Endothelial cell of umbilical vein (primary cell): ENCODE measurements at regions not wholly inside any gene's neighbourhood (a gene's known extent, or its start where the extent isn't known, plus 50 kb on each side); places are given as distances from the start of the nearest gene placed in this dataset.

Experiments
- BruUV-seq: library from RNA; stranded (reverse); fragments of 400-500 nt; replicated peaks from 2 replicates; lab custom pipeline; 2021; lab: Mats Ljungman, UMichigan
- CTCF ChIA-PET: fragments of 300-600, 350-600 bp; sonication (Branson Sonifier 250); formaldehyde crosslinking; loops from one replicate; lab custom pipeline; 2021; ENCODE audit warnings: antibody characterized with exemption, inconsistent platforms; lab: Charles Lee
- POLR2A ChIA-PET: fragments of 300-600, 350-600 bp; sonication (Branson Sonifier 250); formaldehyde crosslinking; loops from one replicate; lab custom pipeline; 2021; ENCODE audit warnings: antibody characterized with exemption, inconsistent platforms; lab: Charles Lee
- DNase-seq: peaks from one replicate; pipeline ENCODE4 v3.0.0-alpha.2; 2011; ENCODE audit warnings: low read depth, low spot score
- FAIRE-seq: peaks from 2 replicates; lab custom pipeline; 2011; peaks lifted over from hg19 to GRCh38; lab: Jason Lieb, UNC
- H2AFZ ChIP-seq: 2 replicates; pipeline ENCODE4 v1.6.0; 2012; ENCODE audit warnings: low read depth, low read length, control low read depth, inconsistent platforms
- H3K27ac ChIP-seq: 2 replicates; pipeline ENCODE4 v1.5.1; 2011; ENCODE audit warnings: low read depth, mild to moderate bottlenecking, control low read depth, low read length, moderate library complexity; ENCODE audit not compliant: insufficient read depth
- H3K27me3 ChIP-seq, 2 experiments: 2 replicates each; pipeline versions ENCODE4 v1.6.0 to v1.6.1; 2011; ENCODE audit warnings: low read length in 2 of 2, mixed read lengths in 1 of 2; ENCODE audit not compliant: control insufficient read depth in 2 of 2, insufficient read depth in 2 of 2
- H3K36me3 ChIP-seq, 2 experiments: 2 replicates in 1 of 2; 3 replicates in 1 of 2; pipeline ENCODE4 v1.5.1; 2011; ENCODE audit warnings: low read length in 2 of 2, mild to moderate bottlenecking in 1 of 2, moderate library complexity in 1 of 2; ENCODE audit not compliant: control insufficient read depth in 2 of 2, insufficient read depth in 2 of 2; ENCODE audit errors: extremely low read depth in 1 of 2
- H3K4me1 ChIP-seq: 3 replicates; pipeline ENCODE4 v1.5.1; 2011; ENCODE audit warnings: mild to moderate bottlenecking, low read length; ENCODE audit not compliant: control insufficient read depth, insufficient read depth; ENCODE audit errors: extremely low read depth
- H3K4me2 ChIP-seq: 2 replicates; pipeline ENCODE4 v1.6.1; 2011; ENCODE audit warnings: low read length, control low read depth, mixed read lengths; ENCODE audit not compliant: insufficient read depth
- H3K4me3 ChIP-seq, 3 experiments: fragments of 200-600 bp in 1 of 3; sonication (generic), shearing (Covaris generic) in 1 of 3; replicated peaks in 1 of 3; 2 replicates each; pipeline ENCODE4 v1.5.1; 2011 to 2016; ENCODE audit warnings: control low read depth in 3 of 3, low read length in 3 of 3, mild to moderate bottlenecking in 2 of 3, inconsistent platforms in 1 of 3, low read depth in 1 of 3, moderate library complexity in 1 of 3; ENCODE audit not compliant: insufficient read depth in 1 of 3
- H3K79me2 ChIP-seq: 2 replicates; pipeline ENCODE4 v1.6.0; 2012; ENCODE audit warnings: low read length, inconsistent platforms; ENCODE audit not compliant: control insufficient read depth, insufficient read depth
- H3K9ac ChIP-seq: replicated peaks from 2 replicates; pipeline ENCODE3; 2011; ENCODE audit warnings: low read length, control low read depth; ENCODE audit not compliant: insufficient read depth; ENCODE audit errors: extremely low read depth
- H3K9me1 ChIP-seq: replicated peaks from 3 replicates; pipeline ENCODE4 v1.6.0; 2011; ENCODE audit warnings: mild to moderate bottlenecking, low read length; ENCODE audit not compliant: control insufficient read depth, insufficient read depth; ENCODE audit errors: extremely low read depth
- H3K9me3 ChIP-seq: replicated peaks from 2 replicates; pipeline ENCODE4 v1.5.1; 2012; ENCODE audit warnings: low read length, inconsistent platforms; ENCODE audit not compliant: control insufficient read depth, insufficient read depth
- H4K20me1 ChIP-seq: replicated peaks from 2 replicates; pipeline ENCODE3; 2011; ENCODE audit warnings: mild to moderate bottlenecking, low read length; ENCODE audit not compliant: control insufficient read depth, insufficient read depth; ENCODE audit errors: extremely low read depth
- CTCF ChIP-seq, 2 donors: IDR thresholded peaks; 1 replicate in 1 of 2; 2 replicates in 1 of 2; pipeline ENCODE4 v1.5.1; 2011; ENCODE audit warnings: low read length in 2 of 2, mild to moderate bottlenecking in 2 of 2, moderate library complexity in 2 of 2, control low read depth in 1 of 2, inconsistent platforms in 1 of 2, low read depth in 1 of 2; ENCODE audit not compliant: insufficient read depth in 1 of 2; ENCODE audit errors: extremely low read depth in 1 of 2
- EZH2 ChIP-seq: IDR thresholded peaks from 2 replicates; pipeline ENCODE4 v1.6.1; 2012; ENCODE audit warnings: borderline replicate concordance, low read depth, mild to moderate bottlenecking, moderate library complexity, low read length, inconsistent platforms; ENCODE audit not compliant: severe bottlenecking
- FOS ChIP-seq: IDR thresholded peaks from 2 replicates; pipeline ENCODE4 v1.6.1; 2011; ENCODE audit warnings: mild to moderate bottlenecking, low read length, moderate library complexity, borderline replicate concordance; ENCODE audit not compliant: insufficient read depth
- GATA2 ChIP-seq: IDR thresholded peaks from 2 replicates; pipeline ENCODE4 v1.7.0; 2011; ENCODE audit warnings: low read depth, mild to moderate bottlenecking, moderate library complexity, mixed read lengths, low read length; ENCODE audit not compliant: insufficient read length, insufficient read depth
- JUN ChIP-seq: IDR thresholded peaks from 2 replicates; pipeline ENCODE4 v1.6.1; 2011; ENCODE audit warnings: borderline replicate concordance, low read depth; ENCODE audit not compliant: insufficient read length, insufficient read depth
- MAX ChIP-seq: IDR thresholded peaks from 2 replicates; pipeline ENCODE4 v1.6.1; 2011; ENCODE audit not compliant: insufficient read depth, insufficient read length
- MYC ChIP-seq: IDR thresholded peaks from one replicate; pipeline ENCODE4 v1.6.1; 2011; ENCODE audit warnings: mild to moderate bottlenecking, low read depth, low read length
- POLR2A ChIP-seq: IDR thresholded peaks from 2 replicates; pipeline ENCODE4 v1.6.1; 2012; ENCODE audit warnings: low read depth, mild to moderate bottlenecking, control low read depth, low read length
- POLR2AphosphoS5 ChIP-seq: IDR thresholded peaks from 2 replicates; pipeline ENCODE4 v1.6.1; 2012; ENCODE audit warnings: low read depth, mild to moderate bottlenecking, control low read depth, low read length, moderate library complexity; ENCODE audit not compliant: insufficient read depth
- dilution Hi-C: fragments of 300-500 bp; cut with MboI; formaldehyde crosslinking; loops from one replicate; pipeline ENCODE4 v1.15.0; 2019; ENCODE audit warnings: low sequenced_read_pairs; ENCODE audit not compliant: extremely low pct_ligation_motif_present
- intact Hi-C: fragments of 100-400 bp; cut with micrococcal nuclease; formaldehyde crosslinking; loops from one replicate; pipeline ENCODE4 v1.10.0; 2022

- Histone ChIP-seq H3K4me2 (no peak overlapping the region), H3K36me3 (no peaks in the 10 kb centered on the region), H3K79me2 (no peaks in the 10 kb centered on the region), H3K9me1 (no peaks in the 10 kb centered on the region), H3K9ac (no peak overlapping the region), H3K27me3 (no peaks in the 10 kb centered on the region), H4K20me1 (no peaks in the 10 kb centered on the region), H3K4me1 (no peaks in the 10 kb centered on the region), H3K4me3 (no peak overlapping the region), H2AFZ (no peak overlapping the region), H3K27ac (no peak overlapping the region), H3K9me3 (no peaks in the 10 kb centered on the region)
- FAIRE-seq (no peak), DNase-seq (no peak)
- no TSS peak for BruUV-seq
- intact Hi-C loops (no loop called here), dilution Hi-C loops (no loop called here)
- ChIA-PET POLR2A (no interaction called here), CTCF (no interaction called here)
- no peak for TF ChIP-seq MAX
- no peak for TF ChIP-seq CTCF (IDR thresholded peaks at IDR 0.05; ENCODE audit: extremely low read depth in 1 of 2, insufficient read depth in 1 of 2, low read depth in 1 of 2, low read length in 2 of 2)
- no peak for TF ChIP-seq FOS
- TF ChIP-seq POLR2A = no peak
- no peak for TF ChIP-seq POLR2AphosphoS5
- TF ChIP-seq GATA2 = no peak
- TF ChIP-seq MYC = no peak
- TF ChIP-seq EZH2 = no peak
- no peak for TF ChIP-seq JUN
These were observed 1333.9 kb downstream of the PCDH18 start for GRCh38 chr4:136198358-136198757.
